SK-N-SH (cell line): ENCODE measurements at regions not wholly inside any gene's neighbourhood (a gene's known extent, or its start where the extent isn't known, plus 50 kb on each side); places are given as distances from the start of the nearest gene placed in this dataset.

ENCODE experiments used
- EP300 ChIP-seq, 2 experiments: IDR thresholded peaks; 2 replicates each; pipeline versions ENCODE4 v1.4.0 to v1.6.1; 2012; ENCODE audit warnings: borderline replicate concordance in 1 of 2, low read depth in 1 of 2, low read length in 1 of 2
- EZH2phosphoT487 ChIP-seq: fragments of 200-600 bp; sonication (generic); IDR thresholded peaks from 2 replicates; pipeline ENCODE4 v1.6.1; 2017; ENCODE audit warnings: low read depth, mixed run types, mild to moderate bottlenecking, antibody characterized with exemption, moderate library complexity, borderline replicate concordance
- JUND ChIP-seq: IDR thresholded peaks from 2 replicates; pipeline ENCODE4 v1.4.0; 2012
- MAX ChIP-seq: IDR thresholded peaks from 2 replicates; pipeline ENCODE4 v1.4.0; 2012; ENCODE audit warnings: low read depth
- NFIC ChIP-seq: IDR thresholded peaks from 2 replicates; pipeline ENCODE4 v1.4.0; 2012; ENCODE audit warnings: borderline replicate concordance
- RCOR1 ChIP-seq: fragments of 150-350 bp; IDR thresholded peaks from 2 replicates; pipeline ENCODE4 v1.6.1; 2017; ENCODE audit warnings: antibody characterized with exemption, low read length
- REST ChIP-seq: IDR thresholded peaks from 2 replicates; pipeline ENCODE4 v1.6.1; 2012; ENCODE audit warnings: mild to moderate bottlenecking, low read depth, low read length, moderate library complexity
- TEAD4 ChIP-seq: IDR thresholded peaks from 2 replicates; pipeline ENCODE4 v1.4.0; 2012; ENCODE audit warnings: mild to moderate bottlenecking, borderline replicate concordance; ENCODE audit not compliant: insufficient read depth
- TF ChIP-seq, protein P1 (sequence below): fragments of 200-600 bp; sonication (generic); IDR thresholded peaks from 2 replicates; pipeline ENCODE4 v1.6.1; 2017; ENCODE audit warnings: antibody characterized with exemption, mild to moderate bottlenecking, moderate library complexity

GRCh38 chr17:77444984-77445759 lies 304.4 kb downstream of the SEC14L1 start:
- TF ChIP-seq REST (no peak), RCOR1 (no peak), JUND (no peak), NFIC (no peak), EZH2phosphoT487 (no peak), MAX (no peak), TEAD4 (no peak), EP300 (IDR thresholded peaks at IDR 0.05; ENCODE audit: borderline replicate concordance in 1 of 2, low read depth in 1 of 2, low read length in 1 of 2) (no peak)
- TF ChIP-seq, protein P1, sequence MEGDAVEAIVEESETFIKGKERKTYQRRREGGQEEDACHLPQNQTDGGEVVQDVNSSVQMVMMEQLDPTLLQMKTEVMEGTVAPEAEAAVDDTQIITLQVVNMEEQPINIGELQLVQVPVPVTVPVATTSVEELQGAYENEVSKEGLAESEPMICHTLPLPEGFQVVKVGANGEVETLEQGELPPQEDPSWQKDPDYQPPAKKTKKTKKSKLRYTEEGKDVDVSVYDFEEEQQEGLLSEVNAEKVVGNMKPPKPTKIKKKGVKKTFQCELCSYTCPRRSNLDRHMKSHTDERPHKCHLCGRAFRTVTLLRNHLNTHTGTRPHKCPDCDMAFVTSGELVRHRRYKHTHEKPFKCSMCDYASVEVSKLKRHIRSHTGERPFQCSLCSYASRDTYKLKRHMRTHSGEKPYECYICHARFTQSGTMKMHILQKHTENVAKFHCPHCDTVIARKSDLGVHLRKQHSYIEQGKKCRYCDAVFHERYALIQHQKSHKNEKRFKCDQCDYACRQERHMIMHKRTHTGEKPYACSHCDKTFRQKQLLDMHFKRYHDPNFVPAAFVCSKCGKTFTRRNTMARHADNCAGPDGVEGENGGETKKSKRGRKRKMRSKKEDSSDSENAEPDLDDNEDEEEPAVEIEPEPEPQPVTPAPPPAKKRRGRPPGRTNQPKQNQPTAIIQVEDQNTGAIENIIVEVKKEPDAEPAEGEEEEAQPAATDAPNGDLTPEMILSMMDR, result no peak
